HG03064 (cell line): ENCODE measurements at regions not wholly inside any gene's neighbourhood (a gene's known extent, or its start where the extent isn't known, plus 50 kb on each side); places are given as distances from the start of the nearest gene placed in this dataset.
"Not testable (repeated sequence)": the region's sequence is repeated elsewhere in the genome, so short reads cannot be mapped to it uniquely, and the experiment has no call there.

Experiments used
- ATAC-seq: cut with Tn5 transposase; IDR thresholded peaks from one replicate; pipeline ENCODE4 v1.9.1; 2021; ENCODE audit warnings: low read depth; ENCODE audit not compliant: unreplicated experiment

GRCh38 chr14:57150449-57150848 lies 118.3 kb downstream of the EXOC5 start:
- ATAC-seq: no peak

- ATAC-seq: no peak
Observed at GRCh38 chr14:57139173-57139572, 129.5 kb downstream of the EXOC5 start.

- no peak for ATAC-seq
Observed at GRCh38 chr14:57136669-57137328, 131.9 kb downstream of the EXOC5 start.

- not testable (repeated sequence) for ATAC-seq
Observed at GRCh38 chr14:57127809-57128208, 140.9 kb downstream of the EXOC5 start.

GRCh38 chr14:57122129-57122528 lies 146.6 kb downstream of the EXOC5 start:
- ATAC-seq: no peak

- not testable (repeated sequence) for ATAC-seq
Observed at GRCh38 chr14:57112072-57112807, 156.5 kb downstream of the EXOC5 start.

GRCh38 chr14:57110411-57110810 lies 158.3 kb downstream of the EXOC5 start:
- not testable (repeated sequence) for ATAC-seq

GRCh38 chr14:57091030-57091608 lies 177.6 kb downstream of the EXOC5 start:
- no peak for ATAC-seq

GRCh38 chr14:57089901-57090300 lies 178.8 kb downstream of the EXOC5 start:
- ATAC-seq: no peak

- ATAC-seq: no peak
Observed at GRCh38 chr14:57087841-57088240, 180.9 kb downstream of the EXOC5 start.

GRCh38 chr14:57086271-57087162 lies 182.2 kb downstream of the EXOC5 start:
- ATAC-seq: no peak

- no peak for ATAC-seq
Observed at GRCh38 chr14:57085801-57086200, 182.9 kb downstream of the EXOC5 start.

- ATAC-seq: no peak
Observed at GRCh38 chr14:57085043-57085442, 183.7 kb downstream of the EXOC5 start.

- no peak for ATAC-seq
Observed at GRCh38 chr14:57080691-57081090, 188.0 kb downstream of the EXOC5 start.

- ATAC-seq: no peak
Observed at GRCh38 chr14:57078054-57078453, 190.7 kb downstream of the EXOC5 start.

- ATAC-seq: no peak
Observed at GRCh38 chr14:57073986-57074385, 194.7 kb downstream of the EXOC5 start.

GRCh38 chr14:57071639-57072038 lies 197.1 kb downstream of the EXOC5 start:
- no peak for ATAC-seq

- no peak for ATAC-seq
Observed at GRCh38 chr14:57069702-57070101, 199.0 kb downstream of the EXOC5 start.

- ATAC-seq: no peak
Observed at GRCh38 chr14:57068511-57068910, 200.2 kb downstream of the EXOC5 start.

- no peak for ATAC-seq
Observed at GRCh38 chr14:57066887-57067513, 201.7 kb downstream of the EXOC5 start.
